ENCODE measurements at regions not wholly inside any gene's neighbourhood (a gene's known extent, or its start where the extent isn't known, plus 50 kb on each side); places are given as distances from the start of the nearest gene placed in this dataset.

DNA sequence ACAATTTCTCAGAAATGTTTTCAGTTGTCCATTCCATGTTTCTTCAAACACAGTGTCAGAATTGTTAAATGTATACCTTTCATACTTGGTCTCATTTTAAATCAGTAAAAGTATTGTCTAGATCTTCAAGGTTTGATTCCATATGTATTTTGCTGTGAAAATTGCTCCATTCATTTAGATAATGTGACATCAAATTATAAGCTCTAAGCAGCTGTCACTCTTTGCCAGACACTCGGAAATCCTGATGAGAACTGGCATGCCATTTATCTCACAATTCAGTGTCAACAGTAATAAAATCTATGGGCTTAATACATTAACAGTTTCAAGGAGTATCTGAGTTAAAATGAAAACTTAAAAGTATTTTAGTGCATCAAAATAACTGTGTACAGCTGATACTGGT is 1025.3 kb upstream of the EPHA6 start (continued):
- TF ChIP-seq KDM5A (IDR thresholded peaks at IDR 0.05; ENCODE audit: low read length) = no peak
- TF ChIP-seq, protein P1, sequence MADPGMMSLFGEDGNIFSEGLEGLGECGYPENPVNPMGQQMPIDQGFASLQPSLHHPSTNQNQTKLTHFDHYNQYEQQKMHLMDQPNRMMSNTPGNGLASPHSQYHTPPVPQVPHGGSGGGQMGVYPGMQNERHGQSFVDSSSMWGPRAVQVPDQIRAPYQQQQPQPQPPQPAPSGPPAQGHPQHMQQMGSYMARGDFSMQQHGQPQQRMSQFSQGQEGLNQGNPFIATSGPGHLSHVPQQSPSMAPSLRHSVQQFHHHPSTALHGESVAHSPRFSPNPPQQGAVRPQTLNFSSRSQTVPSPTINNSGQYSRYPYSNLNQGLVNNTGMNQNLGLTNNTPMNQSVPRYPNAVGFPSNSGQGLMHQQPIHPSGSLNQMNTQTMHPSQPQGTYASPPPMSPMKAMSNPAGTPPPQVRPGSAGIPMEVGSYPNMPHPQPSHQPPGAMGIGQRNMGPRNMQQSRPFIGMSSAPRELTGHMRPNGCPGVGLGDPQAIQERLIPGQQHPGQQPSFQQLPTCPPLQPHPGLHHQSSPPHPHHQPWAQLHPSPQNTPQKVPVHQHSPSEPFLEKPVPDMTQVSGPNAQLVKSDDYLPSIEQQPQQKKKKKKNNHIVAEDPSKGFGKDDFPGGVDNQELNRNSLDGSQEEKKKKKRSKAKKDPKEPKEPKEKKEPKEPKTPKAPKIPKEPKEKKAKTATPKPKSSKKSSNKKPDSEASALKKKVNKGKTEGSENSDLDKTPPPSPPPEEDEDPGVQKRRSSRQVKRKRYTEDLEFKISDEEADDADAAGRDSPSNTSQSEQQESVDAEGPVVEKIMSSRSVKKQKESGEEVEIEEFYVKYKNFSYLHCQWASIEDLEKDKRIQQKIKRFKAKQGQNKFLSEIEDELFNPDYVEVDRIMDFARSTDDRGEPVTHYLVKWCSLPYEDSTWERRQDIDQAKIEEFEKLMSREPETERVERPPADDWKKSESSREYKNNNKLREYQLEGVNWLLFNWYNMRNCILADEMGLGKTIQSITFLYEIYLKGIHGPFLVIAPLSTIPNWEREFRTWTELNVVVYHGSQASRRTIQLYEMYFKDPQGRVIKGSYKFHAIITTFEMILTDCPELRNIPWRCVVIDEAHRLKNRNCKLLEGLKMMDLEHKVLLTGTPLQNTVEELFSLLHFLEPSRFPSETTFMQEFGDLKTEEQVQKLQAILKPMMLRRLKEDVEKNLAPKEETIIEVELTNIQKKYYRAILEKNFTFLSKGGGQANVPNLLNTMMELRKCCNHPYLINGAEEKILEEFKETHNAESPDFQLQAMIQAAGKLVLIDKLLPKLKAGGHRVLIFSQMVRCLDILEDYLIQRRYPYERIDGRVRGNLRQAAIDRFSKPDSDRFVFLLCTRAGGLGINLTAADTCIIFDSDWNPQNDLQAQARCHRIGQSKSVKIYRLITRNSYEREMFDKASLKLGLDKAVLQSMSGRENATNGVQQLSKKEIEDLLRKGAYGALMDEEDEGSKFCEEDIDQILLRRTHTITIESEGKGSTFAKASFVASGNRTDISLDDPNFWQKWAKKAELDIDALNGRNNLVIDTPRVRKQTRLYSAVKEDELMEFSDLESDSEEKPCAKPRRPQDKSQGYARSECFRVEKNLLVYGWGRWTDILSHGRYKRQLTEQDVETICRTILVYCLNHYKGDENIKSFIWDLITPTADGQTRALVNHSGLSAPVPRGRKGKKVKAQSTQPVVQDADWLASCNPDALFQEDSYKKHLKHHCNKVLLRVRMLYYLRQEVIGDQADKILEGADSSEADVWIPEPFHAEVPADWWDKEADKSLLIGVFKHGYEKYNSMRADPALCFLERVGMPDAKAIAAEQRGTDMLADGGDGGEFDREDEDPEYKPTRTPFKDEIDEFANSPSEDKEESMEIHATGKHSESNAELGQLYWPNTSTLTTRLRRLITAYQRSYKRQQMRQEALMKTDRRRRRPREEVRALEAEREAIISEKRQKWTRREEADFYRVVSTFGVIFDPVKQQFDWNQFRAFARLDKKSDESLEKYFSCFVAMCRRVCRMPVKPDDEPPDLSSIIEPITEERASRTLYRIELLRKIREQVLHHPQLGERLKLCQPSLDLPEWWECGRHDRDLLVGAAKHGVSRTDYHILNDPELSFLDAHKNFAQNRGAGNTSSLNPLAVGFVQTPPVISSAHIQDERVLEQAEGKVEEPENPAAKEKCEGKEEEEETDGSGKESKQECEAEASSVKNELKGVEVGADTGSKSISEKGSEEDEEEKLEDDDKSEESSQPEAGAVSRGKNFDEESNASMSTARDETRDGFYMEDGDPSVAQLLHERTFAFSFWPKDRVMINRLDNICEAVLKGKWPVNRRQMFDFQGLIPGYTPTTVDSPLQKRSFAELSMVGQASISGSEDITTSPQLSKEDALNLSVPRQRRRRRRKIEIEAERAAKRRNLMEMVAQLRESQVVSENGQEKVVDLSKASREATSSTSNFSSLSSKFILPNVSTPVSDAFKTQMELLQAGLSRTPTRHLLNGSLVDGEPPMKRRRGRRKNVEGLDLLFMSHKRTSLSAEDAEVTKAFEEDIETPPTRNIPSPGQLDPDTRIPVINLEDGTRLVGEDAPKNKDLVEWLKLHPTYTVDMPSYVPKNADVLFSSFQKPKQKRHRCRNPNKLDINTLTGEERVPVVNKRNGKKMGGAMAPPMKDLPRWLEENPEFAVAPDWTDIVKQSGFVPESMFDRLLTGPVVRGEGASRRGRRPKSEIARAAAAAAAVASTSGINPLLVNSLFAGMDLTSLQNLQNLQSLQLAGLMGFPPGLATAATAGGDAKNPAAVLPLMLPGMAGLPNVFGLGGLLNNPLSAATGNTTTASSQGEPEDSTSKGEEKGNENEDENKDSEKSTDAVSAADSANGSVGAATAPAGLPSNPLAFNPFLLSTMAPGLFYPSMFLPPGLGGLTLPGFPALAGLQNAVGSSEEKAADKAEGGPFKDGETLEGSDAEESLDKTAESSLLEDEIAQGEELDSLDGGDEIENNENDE (IDR thresholded peaks at IDR 0.05; ENCODE audit: insufficient replicate concordance, low read length) = no peak

Measured in H1 (cell line).